Skin epidermis (tissue), 12 donors: ENCODE measurements at regions not wholly inside any gene's neighbourhood (a gene's known extent, or its start where the extent isn't known, plus 50 kb on each side); places are given as distances from the start of the nearest gene placed in this dataset.
"Not testable (repeated sequence)": the region's sequence is repeated elsewhere in the genome, so short reads cannot be mapped to it uniquely, and the experiment has no call there.

Experiments used
- H3K27ac ChIP-seq, 21 experiments: fragments of 200-600 bp; sonication (generic) in 11 of 21; one replicate each; pipeline ENCODE4 v1.5.0; 2020; ENCODE audit warnings: mild to moderate bottlenecking in 3 of 21, inconsistent platforms in 2 of 21, moderate library complexity in 2 of 21
- H3K4me3 ChIP-seq, 7 experiments: fragments of 200-600 bp; sonication (generic) in 2 of 7; one replicate each; pipeline ENCODE4 v1.5.0; 2020; ENCODE audit warnings: inconsistent platforms in 2 of 7, mild to moderate bottlenecking in 2 of 7, moderate library complexity in 1 of 7

GRCh38 chr9:27792971-27793689, 219.8 kb upstream of the C9orf72 start:
- no peak overlapping the region for H3K4me3 ChIP-seq
- H3K27ac ChIP-seq, result no peak overlapping the region

GRCh38 chr9:27799326-27799725, 226.0 kb upstream of the C9orf72 start:
- H3K4me3 ChIP-seq, result no peak overlapping the region
- no peak overlapping the region for H3K27ac ChIP-seq

DNA sequence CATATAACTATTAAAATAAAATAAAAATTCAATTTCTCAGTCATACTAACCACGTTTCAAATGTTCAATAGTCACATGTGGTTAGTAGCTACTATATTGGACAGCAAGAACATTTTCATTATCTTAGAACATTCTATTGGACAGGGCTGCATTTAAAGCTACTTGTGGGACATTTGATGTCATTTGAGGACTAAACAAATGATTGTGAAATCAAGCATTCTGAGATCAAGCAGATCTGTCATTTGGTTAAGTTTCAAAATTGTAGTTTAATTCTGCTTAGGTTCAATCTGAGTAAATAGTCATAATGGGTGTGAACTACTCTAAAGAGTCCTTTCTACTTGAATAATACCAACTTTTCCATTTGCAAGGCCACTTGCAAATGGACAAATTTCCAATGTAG, 226.9 kb upstream of the C9orf72 start:
- no peak overlapping the region for H3K4me3 ChIP-seq
- H3K27ac ChIP-seq, result no peak overlapping the region

GRCh38 chr9:27800692-27801370, 227.6 kb upstream of the C9orf72 start:
- Histone ChIP-seq H3K27ac (no peak overlapping the region), H3K4me3 (no peak overlapping the region)

DNA sequence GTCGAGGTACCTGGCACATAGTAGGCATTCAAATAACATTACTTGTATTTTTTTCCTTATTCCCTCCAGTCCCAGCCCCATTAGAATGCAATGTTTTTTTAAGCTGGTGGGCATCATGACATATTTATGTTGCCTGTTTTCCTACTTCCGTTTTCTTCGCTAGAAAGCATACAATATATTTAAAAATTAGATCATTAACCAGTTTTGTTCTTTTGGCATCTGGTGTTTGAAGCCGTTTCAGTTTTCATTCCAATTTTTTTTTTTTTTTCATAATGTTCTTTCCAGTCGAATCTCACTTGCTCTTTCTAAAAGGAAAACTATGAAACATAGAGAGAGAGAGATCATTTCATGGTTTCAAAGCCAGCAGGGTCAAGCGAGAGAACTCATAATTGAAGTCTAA, 228.3 kb upstream of the C9orf72 start:
- H3K4me3 ChIP-seq, result no peak overlapping the region
- no peak overlapping the region for H3K27ac ChIP-seq

- no peak overlapping the region for H3K4me3 ChIP-seq
- no peak overlapping the region for H3K27ac ChIP-seq
These were observed 229.1 kb upstream of the C9orf72 start for GRCh38 chr9:27802418-27802817.

GRCh38 chr9:27808864-27809263, 235.6 kb upstream of the C9orf72 start:
- Histone ChIP-seq H3K4me3 (no peak overlapping the region), H3K27ac (no peak overlapping the region)

DNA sequence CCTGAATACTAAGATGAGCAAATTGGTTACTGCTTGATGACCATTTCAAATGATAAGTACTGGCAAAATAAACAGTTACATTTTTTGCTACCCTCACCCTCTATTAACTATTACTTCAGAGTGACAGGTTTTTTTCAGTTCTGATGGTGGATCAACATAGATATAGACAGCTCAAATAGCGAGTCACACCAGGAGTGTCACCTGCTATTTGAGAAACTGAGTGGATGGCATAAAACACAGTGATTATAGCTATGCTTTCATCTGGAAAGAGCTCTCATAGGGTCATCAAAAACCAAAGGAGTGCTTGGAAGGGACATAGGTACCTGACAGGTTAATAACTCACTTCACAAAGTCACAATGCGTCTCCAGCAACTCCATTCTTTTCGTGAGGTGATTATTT, 244.5 kb upstream of the C9orf72 start:
- H3K27ac ChIP-seq, result no peak overlapping the region
- H3K4me3 ChIP-seq, result no peak overlapping the region

DNA sequence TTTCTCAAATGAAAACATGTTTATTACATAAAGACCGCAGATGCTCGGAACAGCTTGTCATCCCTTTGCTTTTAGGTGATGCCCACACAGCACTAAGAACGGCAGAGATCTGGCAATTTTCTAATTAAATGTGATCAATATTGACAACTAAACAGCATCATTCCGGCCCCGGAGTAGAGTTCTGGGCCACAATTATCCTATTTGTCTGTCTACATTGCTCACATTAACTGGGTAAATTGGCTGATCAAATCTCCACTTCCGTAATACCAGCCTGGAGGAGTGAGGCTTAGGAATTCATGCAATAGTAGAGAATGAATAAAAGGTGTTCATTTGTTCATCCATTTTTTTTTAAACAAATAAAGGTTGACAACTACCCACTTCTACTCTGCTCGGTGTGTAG, 245.1 kb upstream of the C9orf72 start:
- H3K4me3 ChIP-seq, result no peak overlapping the region
- no peak overlapping the region for H3K27ac ChIP-seq

DNA sequence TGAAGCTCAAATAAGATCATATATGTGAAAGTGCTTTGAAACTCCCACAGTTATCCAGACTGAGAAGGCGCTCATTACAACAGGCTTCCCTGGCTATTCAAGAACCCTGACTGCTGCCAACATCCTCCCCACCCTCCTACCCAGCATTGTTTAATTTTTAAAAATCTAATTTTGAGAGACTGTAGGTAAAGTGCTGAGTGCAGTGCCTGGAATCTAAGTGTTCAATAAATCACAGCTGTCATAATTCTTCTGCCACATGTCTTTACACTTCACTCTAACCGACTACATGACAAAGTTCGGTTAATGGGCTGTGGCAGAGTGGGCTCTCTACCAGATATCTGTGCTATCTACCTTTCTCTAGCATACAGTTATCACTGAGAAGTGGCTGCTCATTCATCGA, 255.6 kb upstream of the C9orf72 start:
- H3K4me3 ChIP-seq, result no peak overlapping the region
- no peak overlapping the region for H3K27ac ChIP-seq

DNA sequence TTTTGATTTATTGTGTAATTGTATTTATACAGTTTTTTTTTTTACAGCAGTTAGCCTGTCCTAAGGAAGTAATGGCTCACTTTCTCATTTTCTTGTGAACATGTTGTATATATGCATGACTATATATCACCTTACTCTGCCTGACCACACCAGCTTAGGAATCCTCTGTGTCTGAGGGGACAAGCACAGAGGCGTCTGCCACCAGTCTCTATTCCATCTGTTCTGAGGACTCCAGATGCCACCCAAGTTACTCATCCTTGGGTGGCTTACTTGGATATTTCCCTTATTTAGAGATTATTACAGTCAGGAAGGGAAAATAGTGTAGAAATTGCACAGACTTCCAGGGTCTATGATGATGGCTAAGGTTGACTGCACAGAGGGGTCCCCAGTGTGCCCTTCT, 256.3 kb upstream of the C9orf72 start:
- Histone ChIP-seq H3K27ac (no peak overlapping the region), H3K4me3 (no peak overlapping the region)

GRCh38 chr9:27832108-27832507, 258.8 kb upstream of the C9orf72 start:
- H3K27ac ChIP-seq, H3K4me3 ChIP-seq: not testable (repeated sequence)

DNA sequence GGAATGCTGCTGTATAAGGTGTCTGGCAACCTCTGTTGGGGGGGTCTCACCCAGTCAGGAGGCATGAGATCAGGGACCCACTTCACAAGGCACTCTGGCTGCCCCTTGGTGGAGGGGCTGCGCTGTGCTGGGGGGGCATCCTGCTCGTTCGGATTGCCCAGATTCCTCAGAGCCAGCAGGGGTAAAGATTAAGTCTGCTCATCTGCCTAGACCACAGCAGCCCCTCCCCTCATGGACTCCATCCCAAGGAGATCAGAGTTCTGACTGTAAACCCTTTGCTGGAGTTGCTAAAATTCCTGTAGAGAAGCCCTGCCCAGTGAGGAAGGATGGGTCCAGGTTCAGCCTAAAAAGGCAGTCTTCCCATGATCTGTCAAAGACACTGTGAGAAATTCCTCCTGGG, 262.0 kb upstream of the C9orf72 start:
- Histone ChIP-seq H3K4me3 (no peak overlapping the region), H3K27ac (no peak overlapping the region)

DNA sequence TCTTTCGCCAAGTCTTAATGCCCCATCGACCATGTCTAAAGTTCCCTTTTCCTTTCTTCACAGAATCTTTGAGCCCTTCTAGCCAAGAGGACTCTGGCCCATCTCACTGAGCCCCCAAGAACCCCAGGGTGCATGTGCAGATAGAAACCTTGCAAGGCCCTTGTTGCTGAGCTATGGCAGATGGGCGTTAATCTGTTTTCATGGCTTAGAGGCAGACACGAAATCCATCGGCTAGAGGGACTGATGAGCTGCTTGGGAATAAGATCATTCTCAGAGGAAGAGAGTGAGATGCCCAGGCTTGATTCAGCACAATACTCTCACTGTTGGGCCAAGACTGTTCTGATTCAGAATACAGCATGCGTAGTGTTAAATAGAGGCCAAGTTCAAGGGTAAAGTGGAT, 262.5 kb upstream of the C9orf72 start:
- no peak overlapping the region for H3K4me3 ChIP-seq
- no peak overlapping the region for H3K27ac ChIP-seq

GRCh38 chr9:27836661-27837401, 263.6 kb upstream of the C9orf72 start:
- no peak overlapping the region for H3K27ac ChIP-seq
- H3K4me3 ChIP-seq, result no peak overlapping the region

GRCh38 chr9:27838876-27839275, 265.6 kb upstream of the C9orf72 start:
- Histone ChIP-seq H3K27ac (no peak overlapping the region), H3K4me3 (no peak overlapping the region)

DNA sequence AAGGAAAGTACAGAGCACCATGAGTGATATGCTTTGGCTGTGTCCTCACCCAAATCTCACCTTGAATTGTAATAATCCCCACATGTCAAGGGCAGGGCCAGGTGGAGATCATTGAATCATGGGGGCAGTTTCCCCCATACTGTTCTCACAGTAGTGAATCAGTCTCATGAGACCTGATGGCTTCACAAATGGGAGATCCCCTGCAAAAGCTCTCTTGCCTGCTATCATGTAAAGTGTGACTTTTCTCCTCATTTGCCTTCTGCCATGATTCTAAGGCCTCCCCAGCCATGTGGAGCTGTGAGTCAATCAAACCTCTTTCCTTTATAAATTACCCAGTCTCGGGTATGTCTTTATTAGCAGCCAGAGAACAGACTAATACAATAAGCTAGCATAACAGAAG, 266.5 kb upstream of the C9orf72 start:
- H3K27ac ChIP-seq, H3K4me3 ChIP-seq: not testable (repeated sequence)

DNA sequence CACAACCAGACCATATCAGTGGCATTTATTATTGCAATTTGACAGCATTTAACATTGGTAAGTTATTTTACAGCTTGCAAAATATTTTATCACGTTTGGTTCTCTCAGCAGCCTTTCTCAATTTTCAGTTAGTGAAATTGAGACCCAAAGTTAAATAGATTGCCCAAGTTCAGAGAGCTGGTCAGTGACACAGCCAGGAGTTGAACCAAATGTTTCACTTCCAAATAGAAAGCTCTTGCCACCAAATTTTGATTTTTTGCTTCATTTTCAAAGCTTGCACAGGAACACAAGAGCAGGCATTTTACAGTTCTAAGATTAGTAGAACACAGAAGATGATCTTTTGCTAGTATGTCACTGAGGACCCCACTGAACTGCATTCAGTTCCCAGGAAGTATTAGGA, 271.5 kb upstream of the C9orf72 start:
- Histone ChIP-seq H3K27ac (no peak overlapping the region), H3K4me3 (no peak overlapping the region)

GRCh38 chr9:27847380-27847779, 274.1 kb upstream of the C9orf72 start:
- H3K27ac ChIP-seq, result no peak overlapping the region

GRCh38 chr9:27847818-27848217, 274.5 kb upstream of the C9orf72 start:
- Histone ChIP-seq H3K4me3 (no peak overlapping the region), H3K27ac (no peak overlapping the region)

More at GRCh38 chr9:27847380-27847779, 274.1 kb upstream of the C9orf72 start:
- H3K4me3 ChIP-seq, result no peak overlapping the region

DNA sequence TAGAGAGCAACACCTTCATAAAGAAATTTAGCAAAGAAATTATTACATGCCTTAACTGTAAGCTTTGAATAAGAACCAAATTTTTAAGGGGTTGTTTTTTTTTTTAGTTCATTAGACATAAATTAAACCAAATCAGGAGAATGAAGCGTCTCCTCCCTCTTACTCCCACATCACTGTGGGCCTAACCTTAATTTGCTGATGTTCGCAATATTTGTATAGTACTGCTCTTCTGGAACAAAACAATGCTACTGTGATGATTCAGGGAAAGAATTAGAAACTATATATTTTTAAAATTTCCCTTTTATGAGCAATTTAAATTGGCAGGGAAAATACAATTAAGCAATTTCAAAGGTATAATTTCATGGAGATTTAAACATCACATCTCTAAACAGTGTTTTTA, 275.0 kb upstream of the C9orf72 start:
- H3K27ac ChIP-seq, result no peak overlapping the region

More for the DNA sequence above, 275.0 kb upstream of the C9orf72 start:
- H3K4me3 ChIP-seq, result no peak overlapping the region
